B cell (primary cell): ENCODE measurements at regions not wholly inside any gene's neighbourhood (a gene's known extent, or its start where the extent isn't known, plus 50 kb on each side); places are given as distances from the start of the nearest gene placed in this dataset.

Experiments
- CTCF ChIP-seq: fragments of 200-600 bp; IDR thresholded peaks from one replicate; pipeline ENCODE4 v1.8.0; 2022; ENCODE audit warnings: antibody characterized with exemption, mild to moderate bottlenecking
- EZH2 ChIP-seq: IDR thresholded peaks from 2 replicates; pipeline ENCODE4 v1.6.1; 2012; ENCODE audit warnings: borderline replicate concordance, low read depth, mild to moderate bottlenecking, moderate library complexity, low read length; ENCODE audit not compliant: insufficient read depth, poor library complexity, severe bottlenecking

GRCh38 chr14:25896777-25897176, 701.1 kb downstream of the NOVA1 start:
- TF ChIP-seq EZH2 (no peak), CTCF (no peak)
